ENCODE measurements at regions not wholly inside any gene's neighbourhood (a gene's known extent, or its start where the extent isn't known, plus 50 kb on each side); places are given as distances from the start of the nearest gene placed in this dataset.

GRCh38 chr2:34552337-34552736 is 953.2 kb upstream of the FAM98A start:
- Histone ChIP-seq H2BK12ac (ENCODE audit: low read depth, low read length) (no peak overlapping the region), H3K79me1 (ENCODE audit: low read depth, low read length) (no peaks in the 10 kb centered on the region), H3K36me3 (ENCODE audit: control insufficient read depth in 2 of 4, insufficient read depth in 4 of 4, low read length in 3 of 4) (no peaks in the 10 kb centered on the region), H2AFZ (ENCODE audit: low read length) (no peak overlapping the region), H3K18ac (ENCODE audit: extremely low read depth, low read length) (no peak overlapping the region), H3K23me2 (ENCODE audit: low read depth, low read length) (no peaks in the 10 kb centered on the region), H2BK5ac (ENCODE audit: low read depth, low read length) (no peak overlapping the region), H3K23ac (ENCODE audit: insufficient read length) (no peak overlapping the region), H3K9me3 (ENCODE audit: insufficient read depth in 2 of 2, low read depth in 1 of 2, low read length in 1 of 2) (no peaks in the 10 kb centered on the region), H2BK120ac (replicated peaks; ENCODE audit: low read depth, low read length) (no peak overlapping the region), H3K4me1 (replicated peaks in 1 of 4; ENCODE audit: control insufficient read depth in 3 of 4, insufficient read depth in 4 of 4, low read length in 3 of 4) (no peaks in the 10 kb centered on the region), H2AK5ac (ENCODE audit: low read depth, low read length) (no peak overlapping the region), H3K14ac (ENCODE audit: insufficient read length) (no peak overlapping the region), H4K8ac (ENCODE audit: extremely low read depth, insufficient read depth, low read length) (no peak overlapping the region), H4K20me1 (replicated peaks in 1 of 2; ENCODE audit: control insufficient read depth in 1 of 2, insufficient read depth in 2 of 2, low read length in 2 of 2) (no peaks in the 10 kb centered on the region), H3K9ac (replicated peaks in 1 of 4; ENCODE audit: extremely low read depth in 1 of 4, low read depth in 3 of 4, low read length in 3 of 4) (no peak overlapping the region), H3K4me3 (ENCODE audit: extremely low read depth in 1 of 4, insufficient read depth in 2 of 4, low read depth in 3 of 4, low read length in 4 of 4) (no peak overlapping the region), H3K56ac (replicated peaks; ENCODE audit: insufficient read length, low read depth, low read length) (no peak overlapping the region), H4K91ac (replicated peaks; ENCODE audit: insufficient read length, low read length) (no peak overlapping the region), H2BK15ac (ENCODE audit: low read length) (no peak overlapping the region), H3K27me3 (replicated peaks in 1 of 4; ENCODE audit: control insufficient read depth in 3 of 4, extremely low read depth in 1 of 4, insufficient read depth in 3 of 4, low read length in 3 of 4) (no peaks in the 10 kb centered on the region), H3K79me2 (ENCODE audit: control insufficient read depth in 1 of 2, insufficient read depth in 2 of 2, low read length in 2 of 2) (no peaks in the 10 kb centered on the region), H3K4me2 (ENCODE audit: insufficient read depth in 1 of 2, low read depth in 2 of 2, low read length in 2 of 2) (no peak overlapping the region), H3K27ac (ENCODE audit: low read depth, low read length) (no peak overlapping the region), H2BK20ac (ENCODE audit: low read length) (no peak overlapping the region), H4K5ac (ENCODE audit: insufficient read length, low read depth, low read length) (no peak overlapping the region), H3K4ac (replicated peaks; ENCODE audit: insufficient read length, low read depth, low read length) (no peak overlapping the region)
- POLR2A ChIA-PET (ENCODE audit: partially characterized antibody) = no interaction called here
- 87% methylated on average over 5 of the region's 5 CpGs; no CpG with 5 or more reads in 1 of the 2 experiments for WGBS, 2 experiments (ENCODE audit: extremely low coverage in 1 of 2, insufficient coverage in 1 of 2, insufficient read length in 1 of 2, insufficient replicate concordance in 2 of 2, low coverage in 1 of 2, low lambda C conversion rate in 2 of 2, missing lambda C conversion rate in 1 of 2)
- FAIRE-seq = no peak
- CTCF ChIA-PET (ENCODE audit: partially characterized antibody) = no interaction called here
- DNase-seq (ENCODE audit: low read depth in 1 of 2, low spot score in 2 of 2) = no peak
- TF ChIP-seq ZNF274 (IDR thresholded peaks at IDR 0.05; ENCODE audit: borderline replicate concordance, extremely low read depth, low read length) (no peak), TBP (IDR thresholded peaks at IDR 0.05; ENCODE audit: low read depth, low read length) (no peak), USF2 (IDR thresholded peaks at IDR 0.05; ENCODE audit: low read length) (no peak), RNF2 (IDR thresholded peaks at IDR 0.05; ENCODE audit: borderline replicate concordance, low read depth, low read length, missing control alignments, poor library complexity, severe bottlenecking) (no peak), HDAC2 (IDR thresholded peaks at IDR 0.05; ENCODE audit: borderline replicate concordance in 1 of 2, low read depth in 2 of 2, low read length in 2 of 2) (no peak), POU5F1 (IDR thresholded peaks at IDR 0.05; ENCODE audit: low read depth, low read length) (no peak), EGR1 (IDR thresholded peaks at IDR 0.05; ENCODE audit: borderline replicate concordance, low read depth, low read length) (no peak)

All from H1 (cell line).